Stimulated activated CD4-positive, alpha-beta T cell treated with anti-CD3 and anti-CD28 coated beads, Interleukin-1b, Interleukin-23, amount 100 ng/mL, for 24 hours (primary cell): ENCODE measurements at regions not wholly inside any gene's neighbourhood (a gene's known extent, or its start where the extent isn't known, plus 50 kb on each side); places are given as distances from the start of the nearest gene placed in this dataset.
"Not testable (repeated sequence)": the region's sequence is repeated elsewhere in the genome, so short reads cannot be mapped to it uniquely, and the experiment has no call there.

Source experiments
- DNase-seq, 4 experiments: peaks; one replicate each; pipeline ENCODE4 v3.0.0-alpha.2; 2020; ENCODE audit warnings: low read depth in 4 of 4, low spot score in 1 of 4

DNA sequence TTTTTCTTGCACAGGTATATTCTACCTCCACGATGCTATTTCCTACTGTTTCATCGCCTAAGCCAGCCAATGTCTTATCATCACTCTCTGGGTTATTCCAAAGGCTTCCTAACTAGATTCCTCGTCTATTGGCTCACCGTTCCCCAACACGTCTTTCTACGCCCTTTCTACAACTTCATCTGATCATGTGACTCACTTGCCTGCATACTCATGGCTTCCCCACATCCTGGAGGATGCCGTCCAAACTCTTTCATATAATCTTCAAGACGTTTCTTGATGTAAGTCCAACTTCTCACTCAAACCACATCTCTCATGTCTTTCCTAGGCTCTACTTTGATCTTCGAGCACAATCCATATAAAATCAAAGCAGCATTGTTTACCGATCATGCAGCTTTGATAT lies 322.0 kb upstream of the PPARGC1A start:
- no peak for DNase-seq

GRCh38 chr4:24210332-24210902 lies 320.6 kb upstream of the PPARGC1A start:
- DNase-seq, result no peak

GRCh38 chr4:24209906-24210305 lies 320.1 kb upstream of the PPARGC1A start:
- DNase-seq, result no peak

GRCh38 chr4:24209131-24209530 lies 319.3 kb upstream of the PPARGC1A start:
- no peak for DNase-seq

- no peak for DNase-seq
These were observed 318.8 kb upstream of the PPARGC1A start for GRCh38 chr4:24208691-24209090.

DNA sequence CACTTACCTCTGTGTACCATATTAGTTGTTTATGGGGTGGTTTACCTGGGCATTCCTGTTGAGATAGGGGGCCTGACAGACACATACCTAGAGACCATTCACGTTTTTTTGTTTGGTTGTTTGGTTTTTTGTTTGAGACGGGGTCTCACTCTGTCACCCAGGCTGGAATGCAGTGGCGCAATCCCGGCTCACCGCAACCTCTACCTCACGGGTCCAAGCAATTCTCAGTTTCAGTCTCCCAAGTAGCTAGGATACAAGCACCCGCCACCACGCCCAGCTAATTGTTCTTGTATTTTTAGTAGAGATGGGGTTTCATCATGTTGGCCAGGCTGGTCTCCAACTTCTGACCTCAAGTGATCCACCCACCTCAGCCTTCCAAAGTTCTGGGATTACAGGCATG lies 314.9 kb upstream of the PPARGC1A start:
- not testable (repeated sequence) for DNase-seq

DNA sequence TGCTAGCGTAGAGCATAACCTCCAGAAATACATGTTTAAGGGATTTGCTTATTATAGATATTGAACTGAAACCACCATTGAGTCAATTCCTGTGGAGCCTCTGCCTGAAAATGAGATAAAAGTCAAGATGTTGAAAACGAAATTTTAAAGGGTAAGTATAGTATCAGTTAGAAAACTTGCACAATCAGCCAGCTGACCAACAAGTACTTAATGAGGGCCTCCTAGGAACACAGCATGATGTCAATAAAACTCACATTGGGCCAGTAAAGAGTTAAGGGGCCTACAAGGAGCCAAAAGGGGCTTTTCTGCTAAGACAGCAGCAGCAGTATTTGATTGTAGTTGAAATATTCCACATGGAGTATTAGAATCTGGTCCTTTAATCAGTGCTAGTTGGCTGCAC lies 314.1 kb upstream of the PPARGC1A start:
- no peak for DNase-seq

DNA sequence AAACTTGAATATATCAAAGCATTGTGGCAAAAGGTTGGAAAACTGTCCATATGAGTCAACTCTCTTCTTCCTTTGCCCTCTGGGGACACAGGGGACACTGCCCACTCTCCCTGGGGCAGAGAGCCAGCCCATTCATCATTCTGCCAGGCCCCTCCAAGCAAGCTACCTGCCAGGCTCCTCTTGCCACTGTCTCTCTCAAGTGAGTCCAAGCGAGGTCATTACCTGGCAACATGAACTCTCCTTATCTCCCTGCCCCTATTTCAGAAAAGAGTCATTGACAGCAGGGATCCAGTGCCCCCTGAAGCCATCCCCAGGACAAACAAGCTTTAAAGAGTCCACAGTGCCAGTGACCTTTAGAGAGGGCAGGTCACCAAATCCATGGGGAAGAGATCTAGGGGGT lies 312.7 kb upstream of the PPARGC1A start:
- DNase-seq, result no peak

DNA sequence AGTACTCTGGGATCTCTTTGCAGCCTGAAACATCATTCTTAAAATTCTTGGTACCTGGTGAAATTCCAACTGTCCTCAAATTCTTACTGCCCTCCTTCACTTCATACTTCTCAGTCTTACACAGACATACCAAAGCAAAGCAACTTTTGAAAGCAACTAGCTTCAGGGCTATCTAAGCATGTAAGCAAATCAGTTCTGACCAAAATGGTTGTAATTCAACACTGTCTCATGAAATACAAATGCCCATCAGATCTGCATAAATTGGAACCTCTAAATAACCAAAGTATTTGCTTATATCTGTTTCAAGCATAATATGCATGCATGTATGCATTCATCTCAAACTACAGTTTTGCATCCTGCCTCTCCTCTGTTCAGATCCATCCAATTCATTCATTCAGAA lies 308.1 kb upstream of the PPARGC1A start:
- no peak for DNase-seq

- DNase-seq, result no peak
These were observed 306.9 kb upstream of the PPARGC1A start for GRCh38 chr4:24196785-24197184.

DNA sequence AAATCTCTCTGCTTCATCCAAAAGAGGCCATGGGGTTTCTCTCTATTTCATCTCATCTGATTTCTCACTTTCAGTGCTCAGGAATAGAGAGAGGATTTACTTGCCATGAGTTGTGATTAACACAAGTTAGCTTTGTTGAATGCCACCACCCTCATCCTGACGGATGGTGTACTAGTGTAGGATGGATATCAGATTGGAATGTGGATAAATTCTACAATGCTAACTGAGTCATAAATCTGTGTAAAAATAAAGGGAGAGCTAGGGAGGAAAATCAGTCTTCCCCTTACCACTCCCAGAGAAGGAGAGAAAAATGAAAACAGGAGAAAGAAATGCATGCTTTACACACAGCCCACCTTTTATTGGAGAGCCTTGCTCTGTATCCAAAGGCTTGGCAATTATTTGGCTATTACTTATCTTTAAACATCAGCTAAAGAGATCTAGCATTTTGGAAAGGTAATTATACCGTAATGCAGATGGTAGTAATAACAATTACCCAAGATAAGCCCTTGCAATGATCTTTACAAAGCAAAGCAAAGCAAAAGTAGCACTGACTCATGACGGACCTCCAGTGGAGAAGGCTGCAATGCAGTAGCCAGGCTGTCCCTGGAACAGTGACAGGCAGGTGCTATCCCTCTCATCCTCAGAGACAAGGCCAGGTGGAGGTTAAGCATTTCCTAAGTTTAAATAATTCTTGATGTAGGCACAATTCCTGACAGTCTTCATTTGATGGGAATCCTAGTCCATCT lies 306.3 kb upstream of the PPARGC1A start:
- no peak for DNase-seq

- no peak for DNase-seq
These were observed 302.3 kb upstream of the PPARGC1A start for GRCh38 chr4:24192018-24192641.

DNA sequence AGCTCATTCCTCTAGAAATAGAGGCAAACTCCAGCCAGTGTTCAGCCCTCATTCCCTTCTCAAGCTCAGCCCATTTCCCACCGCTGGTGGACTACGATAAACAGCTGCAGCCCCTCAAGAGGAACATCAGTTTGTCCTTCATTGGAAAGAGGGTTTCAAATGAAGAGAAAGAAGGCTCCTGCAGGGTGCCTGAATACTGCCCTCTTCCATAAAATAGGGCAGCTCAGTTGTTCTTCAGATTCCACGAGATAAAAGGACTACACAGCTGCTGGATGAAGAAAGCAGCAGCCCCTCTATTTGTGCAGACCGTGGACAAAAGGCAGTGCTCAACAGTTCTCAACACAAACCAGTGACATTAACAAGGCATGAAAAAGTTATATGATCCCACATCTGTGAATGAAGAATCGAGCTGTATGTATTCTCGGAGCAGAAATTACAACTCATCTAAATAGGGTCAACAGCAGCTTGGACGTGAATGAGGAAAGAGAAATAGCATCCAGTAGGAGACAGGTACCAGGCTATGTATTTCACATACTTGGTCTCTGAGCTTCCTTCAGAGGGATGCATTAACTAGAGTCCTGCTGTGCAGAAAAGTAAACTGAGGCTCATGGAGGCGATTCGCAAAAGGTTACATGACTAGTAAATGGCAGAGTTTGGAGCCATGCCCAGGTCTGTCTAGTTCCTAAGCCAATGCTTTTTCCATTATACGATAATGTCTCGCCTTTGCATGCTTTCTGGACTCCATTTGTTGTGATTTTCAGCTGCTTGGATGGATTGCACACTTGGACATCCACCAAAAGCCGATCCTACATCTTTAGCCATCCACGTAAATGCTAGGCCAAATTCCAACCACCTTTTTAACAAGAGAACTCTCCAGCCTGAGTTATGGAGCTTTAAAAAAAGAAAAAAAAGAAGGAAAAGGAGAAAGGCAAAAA lies 301.2 kb upstream of the PPARGC1A start:
- DNase-seq, result no peak

DNA sequence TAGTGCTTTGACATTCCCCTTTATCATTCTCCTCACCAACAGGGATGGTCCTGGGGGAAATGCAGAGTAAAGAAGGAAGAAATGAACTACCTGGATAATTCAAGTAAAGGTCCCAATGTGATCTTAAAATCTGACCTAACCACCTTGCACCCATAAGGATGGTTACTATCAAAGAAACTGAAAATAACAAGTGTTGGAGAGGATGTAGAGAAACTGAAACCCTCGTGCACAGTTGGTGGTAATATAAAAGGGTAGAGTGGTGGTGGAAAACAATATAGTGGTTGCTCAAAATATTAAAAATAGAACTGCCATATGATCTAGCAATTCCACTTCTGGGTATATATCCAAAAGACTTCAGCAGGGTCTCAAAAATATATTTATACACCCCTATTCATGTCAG lies 298.6 kb upstream of the PPARGC1A start:
- no peak for DNase-seq

GRCh38 chr4:24186466-24186865 lies 296.6 kb upstream of the PPARGC1A start:
- DNase-seq, result no peak

- DNase-seq, result no peak
These were observed 291.2 kb upstream of the PPARGC1A start for GRCh38 chr4:24181005-24181404.

DNA sequence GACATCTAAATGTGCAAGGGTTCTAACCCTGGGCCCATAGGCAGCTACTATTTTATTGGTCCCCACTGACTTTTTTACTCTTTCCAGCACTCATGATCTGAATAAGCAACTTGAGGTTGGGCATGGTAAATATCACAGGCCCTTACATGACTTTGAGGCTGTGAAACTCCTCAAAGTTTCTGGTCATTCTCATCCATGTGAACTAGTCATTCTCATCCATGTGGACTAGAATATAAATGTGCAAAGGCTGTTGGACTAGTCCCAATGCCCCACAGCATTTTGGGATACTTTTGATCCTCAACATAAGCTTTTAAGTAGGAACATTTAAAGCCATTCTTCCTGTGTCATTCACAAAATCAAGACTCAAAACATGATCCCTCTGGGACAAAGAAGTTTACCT lies 290.7 kb upstream of the PPARGC1A start:
- DNase-seq, result no peak

DNA sequence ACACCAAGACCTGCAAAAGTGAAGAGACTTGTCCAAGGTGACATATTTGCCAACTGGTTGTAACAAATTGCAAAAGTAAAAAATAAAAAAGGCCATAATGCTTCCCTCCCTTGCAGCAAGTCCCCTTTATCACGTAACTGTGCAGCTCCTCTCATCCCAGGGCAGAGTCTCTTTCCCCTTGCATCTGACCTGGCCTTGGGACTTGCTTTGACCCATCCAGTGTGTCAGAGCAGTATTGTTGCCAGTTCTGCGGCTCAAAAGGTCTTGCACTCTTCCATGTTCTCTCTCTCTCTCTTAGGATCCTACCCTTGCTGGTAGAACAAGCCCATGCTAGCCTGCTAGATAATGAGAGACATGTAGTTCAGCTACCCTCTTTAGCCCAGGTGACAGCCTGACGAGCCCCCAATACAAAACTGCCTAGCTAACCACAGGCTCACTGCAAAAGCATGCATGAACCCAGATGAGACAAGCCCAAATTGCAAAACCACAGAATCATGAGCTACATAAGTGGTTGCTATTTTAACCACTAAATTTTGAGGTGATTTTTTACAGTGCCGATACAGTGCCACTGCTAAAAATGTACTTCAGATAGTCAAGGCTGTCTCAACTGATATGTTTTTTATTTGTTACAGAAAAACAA lies 289.5 kb upstream of the PPARGC1A start:
- DNase-seq, result no peak

DNA sequence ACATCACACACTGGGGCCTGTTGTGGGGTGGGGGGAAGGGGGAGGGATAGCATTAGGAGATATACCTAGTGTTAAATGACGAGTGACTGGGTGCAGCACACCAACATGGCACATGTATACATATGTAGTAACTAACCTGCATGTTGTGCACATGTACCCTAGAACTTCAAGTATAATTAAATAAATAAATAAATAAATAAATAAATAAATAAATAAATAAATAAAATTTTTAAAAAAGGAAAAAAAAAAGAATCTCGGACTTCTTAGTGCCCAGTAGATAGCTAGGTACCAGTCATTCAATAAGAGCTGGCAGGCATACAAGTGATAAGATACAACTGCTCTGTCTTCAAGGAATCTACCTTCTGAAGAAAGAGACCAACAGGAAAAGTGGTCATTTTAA lies 287.6 kb upstream of the PPARGC1A start:
- not testable (repeated sequence) for DNase-seq

- no peak for DNase-seq
These were observed 285.9 kb upstream of the PPARGC1A start for GRCh38 chr4:24175707-24176106.

- no peak for DNase-seq
These were observed 284.8 kb upstream of the PPARGC1A start for GRCh38 chr4:24174602-24175001.
